Erythroblast (primary cell): ENCODE measurements at regions not wholly inside any gene's neighbourhood (a gene's known extent, or its start where the extent isn't known, plus 50 kb on each side); places are given as distances from the start of the nearest gene placed in this dataset.
"Not testable (repeated sequence)": the region's sequence is repeated elsewhere in the genome, so short reads cannot be mapped to it uniquely, and the experiment has no call there.

Experiments
- DNase-seq, 2 experiments: peaks; one replicate each; lab custom pipeline; 2025; lab: John Stamatoyannopoulos, UW
- GATA1 ChIP-seq: IDR thresholded peaks from 2 replicates; pipeline ENCODE4 v1.6.1; 2011; ENCODE audit warnings: low read depth, mild to moderate bottlenecking, control low read depth, low read length, moderate library complexity
- POLR2A ChIP-seq: IDR thresholded peaks from 2 replicates; pipeline ENCODE4 v1.6.1; 2011; ENCODE audit warnings: mild to moderate bottlenecking, low read length

- TF ChIP-seq POLR2A (no peak), GATA1 (no peak)
- DNase-seq = no peak
Observed at GRCh38 chr11:110859240-110859840, 147.1 kb upstream of the ARHGAP20 start.

DNA sequence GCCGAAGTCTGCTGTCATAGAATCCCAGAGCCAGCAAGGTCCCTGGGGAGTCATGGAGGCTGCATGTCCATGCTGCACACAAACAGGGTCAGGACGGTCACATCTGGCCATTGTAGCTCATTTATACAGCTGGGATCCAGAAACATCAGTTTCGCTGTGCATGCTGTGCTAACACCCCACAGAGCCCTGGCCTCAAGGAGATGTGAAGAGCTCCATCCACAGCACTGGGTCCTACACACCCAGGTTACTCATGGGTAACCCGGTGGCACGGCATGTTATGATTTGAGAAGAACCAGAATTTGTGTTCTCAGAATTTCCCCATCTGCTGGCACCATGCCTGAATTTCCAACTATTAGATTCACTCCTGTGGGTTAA is 146.3 kb upstream of the ARHGAP20 start:
- TF ChIP-seq GATA1 (no peak), POLR2A (no peak)
- DNase-seq = no peak

DNA sequence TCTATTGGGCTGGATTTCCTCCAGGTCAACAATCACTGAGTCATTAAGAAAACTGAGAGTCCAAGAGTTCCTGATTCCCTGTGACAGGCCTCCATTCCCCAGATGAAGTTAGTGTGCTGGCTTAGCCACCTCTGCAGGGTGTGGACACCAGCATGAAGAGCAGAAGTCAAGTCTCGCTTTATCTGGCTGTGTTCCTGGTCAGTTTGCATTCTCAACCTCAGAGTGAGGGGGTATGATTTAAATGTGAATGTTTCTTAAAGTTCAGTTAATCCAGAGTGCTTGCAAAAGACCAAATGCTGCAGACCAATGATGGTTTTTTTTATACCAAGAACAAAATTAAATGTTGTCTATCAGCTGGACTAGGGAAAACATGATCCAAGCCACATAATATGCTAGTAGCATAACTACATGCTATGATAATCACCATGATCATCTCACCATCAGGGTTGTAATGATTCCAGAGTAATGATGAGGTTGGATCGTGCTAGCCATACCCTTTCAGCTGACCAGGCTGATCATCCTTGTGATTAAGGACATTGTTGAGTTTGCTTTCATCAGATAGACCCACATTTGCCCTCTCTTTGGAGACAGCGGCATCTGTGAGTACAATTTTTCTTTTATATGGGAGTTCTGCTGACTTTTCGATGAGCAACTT is 145.8 kb upstream of the ARHGAP20 start:
- no peak for DNase-seq
- TF ChIP-seq POLR2A (no peak), GATA1 (no peak)

GRCh38 chr11:110856996-110857812 is 145.0 kb upstream of the ARHGAP20 start:
- TF ChIP-seq GATA1 (no peak), POLR2A (no peak)
- no peak for DNase-seq

GRCh38 chr11:110856340-110856739 is 144.1 kb upstream of the ARHGAP20 start:
- DNase-seq = no peak
- TF ChIP-seq GATA1 (no peak), POLR2A (no peak)

DNA sequence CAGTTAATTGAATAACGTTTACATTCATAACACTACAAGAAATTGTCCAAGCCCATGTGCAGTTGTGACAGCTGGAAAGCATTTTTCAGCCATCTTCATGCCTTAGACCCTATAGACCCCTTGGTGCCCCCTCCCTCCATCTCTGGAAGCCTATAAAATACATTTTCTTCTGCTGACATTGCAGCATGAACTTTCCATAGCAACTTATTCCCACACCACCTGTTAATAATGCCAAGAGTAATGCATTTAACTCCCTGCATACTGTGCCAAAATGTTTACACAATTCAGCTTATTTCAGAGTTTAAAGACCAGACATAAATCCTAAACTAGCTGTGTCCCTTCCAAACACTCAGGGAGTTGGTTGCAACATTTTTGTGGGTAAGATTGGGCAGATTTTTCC is 143.0 kb upstream of the ARHGAP20 start:
- no peak for TF ChIP-seq POLR2A
- TF ChIP-seq GATA1 = no peak
- DNase-seq = no peak

- TF ChIP-seq POLR2A = no peak
- TF ChIP-seq GATA1 = no peak
- no peak for DNase-seq
Observed at GRCh38 chr11:110852921-110853490, 140.8 kb upstream of the ARHGAP20 start.

DNA sequence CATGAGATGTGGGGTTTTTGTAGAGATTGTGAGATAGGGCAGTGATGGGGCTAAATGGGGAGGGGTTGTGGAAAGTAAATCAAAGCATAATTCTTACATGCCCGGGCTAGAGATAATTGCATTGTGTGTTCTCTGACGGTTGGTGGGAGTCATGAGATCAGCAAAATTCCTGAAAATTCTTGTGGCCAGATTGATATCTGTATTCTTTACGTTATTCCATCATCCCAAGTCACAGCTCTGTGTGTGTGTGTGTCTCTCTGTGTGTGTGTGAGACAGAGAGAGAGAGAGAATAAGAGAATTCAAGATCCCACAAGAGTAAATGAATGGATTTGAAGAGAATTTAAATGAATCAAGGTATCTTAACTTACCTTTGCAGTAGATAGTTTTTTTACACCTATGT is 138.6 kb upstream of the ARHGAP20 start:
- DNase-seq = no peak
- TF ChIP-seq POLR2A (no peak), GATA1 (no peak)

- DNase-seq = not testable (repeated sequence)
Observed at GRCh38 chr11:110843053-110843452, 130.8 kb upstream of the ARHGAP20 start.

DNA sequence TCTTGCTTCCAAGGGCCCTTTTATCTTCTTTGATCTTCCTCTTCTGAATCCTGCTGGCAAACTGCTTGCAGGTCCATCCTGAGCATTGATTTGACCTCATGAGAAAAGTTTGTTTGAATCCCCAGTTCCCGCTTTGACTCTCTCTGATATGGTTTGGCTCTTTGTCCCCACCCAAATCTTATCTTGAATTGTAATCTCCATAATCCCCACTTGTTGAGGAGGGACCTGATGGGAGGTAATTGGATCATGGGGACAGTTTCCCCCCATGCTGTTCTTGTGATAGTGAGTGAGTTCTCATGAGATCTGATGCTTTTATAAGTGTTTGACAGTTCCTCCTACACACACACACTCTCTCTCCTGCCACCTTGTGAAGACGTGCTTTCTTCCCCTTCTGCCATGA is 126.6 kb upstream of the ARHGAP20 start:
- TF ChIP-seq GATA1 = no peak
- TF ChIP-seq POLR2A = no peak
- DNase-seq = no peak

DNA sequence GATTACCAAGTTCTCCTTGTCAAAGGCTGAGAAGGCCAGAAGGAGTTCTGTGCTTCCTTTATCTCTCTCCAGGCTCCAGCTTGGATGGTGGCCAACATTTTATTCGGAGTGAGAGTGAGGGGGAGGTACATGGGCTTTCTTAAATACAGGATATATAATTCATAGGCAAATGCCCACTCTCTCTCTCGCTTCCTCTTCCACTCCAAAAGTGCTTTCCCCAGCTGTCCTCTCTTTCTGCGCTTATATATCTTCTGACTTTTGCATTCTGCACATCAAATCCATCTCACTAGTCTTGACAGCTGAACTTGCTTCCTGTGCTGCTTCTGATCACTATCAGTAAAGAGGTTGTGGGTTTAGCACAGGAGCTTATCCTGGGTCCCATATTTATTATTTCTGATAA is 125.4 kb upstream of the ARHGAP20 start:
- DNase-seq = no peak
- no peak for TF ChIP-seq POLR2A
- TF ChIP-seq GATA1 = no peak

- TF ChIP-seq POLR2A (no peak), GATA1 (no peak)
- no peak for DNase-seq
Observed at GRCh38 chr11:110835106-110835505, 122.9 kb upstream of the ARHGAP20 start.

DNA sequence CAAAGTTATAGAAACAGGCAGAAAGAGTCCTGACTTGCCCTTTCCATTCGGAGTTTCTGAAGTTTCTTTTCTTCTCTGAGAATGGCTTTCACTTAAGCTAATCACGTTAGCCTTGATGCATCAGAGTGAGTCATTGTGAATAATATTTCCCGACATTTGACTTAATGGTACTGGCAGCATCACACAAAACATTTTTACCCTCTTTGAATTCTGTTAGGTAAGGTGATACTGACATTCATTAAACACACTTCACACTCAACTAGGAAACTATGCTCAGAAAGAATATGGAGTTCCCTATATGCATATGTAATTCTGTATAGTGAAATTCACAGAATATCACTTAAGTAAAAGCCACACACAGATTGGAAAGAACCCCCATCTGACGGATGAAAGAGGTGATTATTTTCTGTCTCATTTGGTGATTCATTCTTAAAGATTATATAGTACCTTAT is 120.8 kb upstream of the ARHGAP20 start:
- DNase-seq = no peak
- TF ChIP-seq POLR2A (no peak), GATA1 (no peak)

GRCh38 chr11:110832539-110832938 is 120.3 kb upstream of the ARHGAP20 start:
- no peak for TF ChIP-seq POLR2A
- TF ChIP-seq GATA1 = no peak
- no peak for DNase-seq
